Endothelial cell of umbilical vein (primary cell): ENCODE measurements at regions not wholly inside any gene's neighbourhood (a gene's known extent, or its start where the extent isn't known, plus 50 kb on each side); places are given as distances from the start of the nearest gene placed in this dataset.

Experiments
- GATA2 ChIP-seq: IDR thresholded peaks from 2 replicates; pipeline ENCODE4 v1.7.0; 2011; ENCODE audit warnings: low read depth, mild to moderate bottlenecking, moderate library complexity, mixed read lengths, low read length; ENCODE audit not compliant: insufficient read length, insufficient read depth
- POLR2A ChIP-seq: IDR thresholded peaks from 2 replicates; pipeline ENCODE4 v1.6.1; 2012; ENCODE audit warnings: low read depth, mild to moderate bottlenecking, control low read depth, low read length
- POLR2AphosphoS5 ChIP-seq: IDR thresholded peaks from 2 replicates; pipeline ENCODE4 v1.6.1; 2012; ENCODE audit warnings: low read depth, mild to moderate bottlenecking, control low read depth, low read length, moderate library complexity; ENCODE audit not compliant: insufficient read depth
- TF ChIP-seq, protein P1 (sequence below), 2 donors: IDR thresholded peaks; 1 replicate in 1 of 2; 2 replicates in 1 of 2; pipeline ENCODE4 v1.5.1; 2011; ENCODE audit warnings: low read length in 2 of 2, mild to moderate bottlenecking in 2 of 2, moderate library complexity in 2 of 2, control low read depth in 1 of 2, inconsistent platforms in 1 of 2, low read depth in 1 of 2; ENCODE audit not compliant: insufficient read depth in 1 of 2; ENCODE audit errors: extremely low read depth in 1 of 2

DNA sequence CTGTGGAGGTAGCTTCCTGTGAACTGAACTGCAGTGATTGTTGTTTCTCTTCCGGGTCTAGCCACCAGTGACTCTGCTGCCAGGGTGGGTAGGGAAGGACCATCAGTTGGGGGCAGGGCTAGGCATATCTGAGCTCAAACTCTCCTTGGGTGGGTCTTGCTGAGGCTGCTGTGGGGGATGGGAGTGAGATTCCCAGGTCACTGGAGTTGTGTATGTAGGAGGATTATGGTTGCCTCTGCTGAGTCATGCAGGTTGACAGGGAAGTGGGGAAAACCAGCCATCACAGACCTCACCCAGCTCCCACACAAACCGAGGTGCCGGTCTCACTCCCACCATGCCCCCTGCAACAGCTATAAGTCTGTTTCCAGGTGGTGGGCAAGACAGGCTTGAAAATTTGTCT, 1937.8 kb downstream of the PCDH7 start:
- TF ChIP-seq, protein P1, sequence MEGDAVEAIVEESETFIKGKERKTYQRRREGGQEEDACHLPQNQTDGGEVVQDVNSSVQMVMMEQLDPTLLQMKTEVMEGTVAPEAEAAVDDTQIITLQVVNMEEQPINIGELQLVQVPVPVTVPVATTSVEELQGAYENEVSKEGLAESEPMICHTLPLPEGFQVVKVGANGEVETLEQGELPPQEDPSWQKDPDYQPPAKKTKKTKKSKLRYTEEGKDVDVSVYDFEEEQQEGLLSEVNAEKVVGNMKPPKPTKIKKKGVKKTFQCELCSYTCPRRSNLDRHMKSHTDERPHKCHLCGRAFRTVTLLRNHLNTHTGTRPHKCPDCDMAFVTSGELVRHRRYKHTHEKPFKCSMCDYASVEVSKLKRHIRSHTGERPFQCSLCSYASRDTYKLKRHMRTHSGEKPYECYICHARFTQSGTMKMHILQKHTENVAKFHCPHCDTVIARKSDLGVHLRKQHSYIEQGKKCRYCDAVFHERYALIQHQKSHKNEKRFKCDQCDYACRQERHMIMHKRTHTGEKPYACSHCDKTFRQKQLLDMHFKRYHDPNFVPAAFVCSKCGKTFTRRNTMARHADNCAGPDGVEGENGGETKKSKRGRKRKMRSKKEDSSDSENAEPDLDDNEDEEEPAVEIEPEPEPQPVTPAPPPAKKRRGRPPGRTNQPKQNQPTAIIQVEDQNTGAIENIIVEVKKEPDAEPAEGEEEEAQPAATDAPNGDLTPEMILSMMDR (IDR thresholded peaks at IDR 0.05; ENCODE audit: extremely low read depth in 1 of 2, insufficient read depth in 1 of 2, low read depth in 1 of 2, low read length in 2 of 2), result no peak
- TF ChIP-seq POLR2A, result no peak
- no peak for TF ChIP-seq POLR2AphosphoS5
- no peak for TF ChIP-seq GATA2
